ENCODE measurements at regions not wholly inside any gene's neighbourhood (a gene's known extent, or its start where the extent isn't known, plus 50 kb on each side); places are given as distances from the start of the nearest gene placed in this dataset.

DNA sequence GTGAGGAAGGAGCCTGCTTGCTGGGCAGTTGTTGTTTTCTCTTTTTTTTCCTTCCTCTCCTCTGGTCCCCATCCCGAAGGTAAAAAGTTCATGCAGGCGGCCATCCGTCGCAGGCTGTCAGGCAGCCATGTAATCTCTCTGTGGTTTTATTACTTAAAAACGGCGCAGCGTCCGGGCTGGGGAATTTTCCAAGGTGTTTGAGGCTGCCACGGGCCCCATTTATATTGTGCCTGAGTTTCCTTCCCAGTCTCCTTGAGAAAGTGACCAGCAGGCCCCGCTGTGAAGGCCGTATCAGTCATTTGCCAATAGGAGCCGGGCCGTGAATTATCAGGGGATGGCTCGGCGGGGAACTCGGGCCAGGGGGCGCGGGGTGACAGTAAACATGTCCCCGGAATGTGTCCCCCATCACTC is 289.7 kb downstream of the PBX3 start:
- TF ChIP-seq, protein P1, sequence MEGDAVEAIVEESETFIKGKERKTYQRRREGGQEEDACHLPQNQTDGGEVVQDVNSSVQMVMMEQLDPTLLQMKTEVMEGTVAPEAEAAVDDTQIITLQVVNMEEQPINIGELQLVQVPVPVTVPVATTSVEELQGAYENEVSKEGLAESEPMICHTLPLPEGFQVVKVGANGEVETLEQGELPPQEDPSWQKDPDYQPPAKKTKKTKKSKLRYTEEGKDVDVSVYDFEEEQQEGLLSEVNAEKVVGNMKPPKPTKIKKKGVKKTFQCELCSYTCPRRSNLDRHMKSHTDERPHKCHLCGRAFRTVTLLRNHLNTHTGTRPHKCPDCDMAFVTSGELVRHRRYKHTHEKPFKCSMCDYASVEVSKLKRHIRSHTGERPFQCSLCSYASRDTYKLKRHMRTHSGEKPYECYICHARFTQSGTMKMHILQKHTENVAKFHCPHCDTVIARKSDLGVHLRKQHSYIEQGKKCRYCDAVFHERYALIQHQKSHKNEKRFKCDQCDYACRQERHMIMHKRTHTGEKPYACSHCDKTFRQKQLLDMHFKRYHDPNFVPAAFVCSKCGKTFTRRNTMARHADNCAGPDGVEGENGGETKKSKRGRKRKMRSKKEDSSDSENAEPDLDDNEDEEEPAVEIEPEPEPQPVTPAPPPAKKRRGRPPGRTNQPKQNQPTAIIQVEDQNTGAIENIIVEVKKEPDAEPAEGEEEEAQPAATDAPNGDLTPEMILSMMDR (IDR thresholded peaks at IDR 0.05): no peak
- TF ChIP-seq POLR2A (IDR thresholded peaks at IDR 0.05) (no peak), EP300 (IDR thresholded peaks at IDR 0.05) (no peak), POLR2AphosphoS5 (IDR thresholded peaks at IDR 0.05) (no peak)

Measured in suprapubic skin (tissue), 4 donors.